RWPE1 (cell line): ENCODE measurements at regions not wholly inside any gene's neighbourhood (a gene's known extent, or its start where the extent isn't known, plus 50 kb on each side); places are given as distances from the start of the nearest gene placed in this dataset.

ENCODE experiments used
- CTCF ChIA-PET: fragments of 350-600 bp; sonication (Branson Sonifier 250); formaldehyde crosslinking; extraction: SDS; loops from one replicate; lab custom pipeline; 2021; lab: Yijun Ruan, JAX
- POLR2A ChIA-PET: fragments of 400-600 bp; formaldehyde crosslinking; extraction: SDS; loops from one replicate; lab custom pipeline; 2020; ENCODE audit warnings: antibody characterized with exemption; ENCODE audit not compliant: low non-redundant PET; lab: Yijun Ruan, JAX
- DNase-seq: peaks from one replicate; pipeline ENCODE4 v3.0.0; 2012; ENCODE audit warnings: low spot score
- H3K27ac ChIP-seq: fragments of 450-650 bp; 2 replicates; pipeline ENCODE4 v1.5.1; 2017
- TF ChIP-seq, protein P1 (sequence below): fragments of 450-650 bp; conservative IDR thresholded peaks from 2 replicates; pipeline ENCODE4 v1.5.1; 2017; ENCODE audit warnings: low read depth, mild to moderate bottlenecking

DNA sequence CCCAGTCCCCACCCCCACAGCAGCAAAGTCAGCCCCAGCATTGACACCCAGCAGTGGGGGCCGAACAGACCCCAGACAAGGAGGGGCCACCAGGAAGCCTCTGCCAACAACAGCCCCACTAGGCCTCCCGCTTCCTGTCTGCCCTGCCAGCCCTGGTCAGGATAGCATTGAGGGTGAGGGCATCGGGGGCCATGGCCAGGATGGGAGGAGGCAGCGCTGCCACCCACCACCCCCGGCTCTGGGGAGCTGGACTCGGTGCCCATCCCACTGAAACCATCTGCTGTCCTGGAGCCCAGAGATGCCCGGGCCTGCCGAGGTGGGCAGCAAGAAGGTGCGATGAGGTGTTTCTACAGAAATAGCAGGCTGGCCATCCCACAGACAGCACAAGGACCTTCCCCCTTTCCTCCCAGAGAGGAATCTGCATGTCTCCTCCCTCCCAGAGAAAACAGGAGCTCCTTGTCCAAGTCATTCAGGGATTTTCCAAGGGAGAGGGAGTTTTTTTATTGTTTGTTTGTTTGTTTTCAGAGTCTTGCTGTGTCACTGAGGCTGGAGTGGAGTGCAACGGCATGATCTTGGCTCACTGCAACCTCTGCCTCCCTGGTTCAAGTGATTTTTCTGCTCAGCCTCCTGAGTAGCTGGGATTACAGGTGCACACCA lies 62.1 kb upstream of the BHLHE23 start:
- ChIA-PET POLR2A (no interaction called here), CTCF (interaction anchor here (0.6 to 1.3 kb wide), 4 partner anchors 12 to 172 kb away, joined by 3 to 5 read pairs (median 3); no protein-coding TSS in a partner anchor)
- H3K27ac ChIP-seq, result no peak overlapping the region
- no peak for DNase-seq
- TF ChIP-seq, protein P1, sequence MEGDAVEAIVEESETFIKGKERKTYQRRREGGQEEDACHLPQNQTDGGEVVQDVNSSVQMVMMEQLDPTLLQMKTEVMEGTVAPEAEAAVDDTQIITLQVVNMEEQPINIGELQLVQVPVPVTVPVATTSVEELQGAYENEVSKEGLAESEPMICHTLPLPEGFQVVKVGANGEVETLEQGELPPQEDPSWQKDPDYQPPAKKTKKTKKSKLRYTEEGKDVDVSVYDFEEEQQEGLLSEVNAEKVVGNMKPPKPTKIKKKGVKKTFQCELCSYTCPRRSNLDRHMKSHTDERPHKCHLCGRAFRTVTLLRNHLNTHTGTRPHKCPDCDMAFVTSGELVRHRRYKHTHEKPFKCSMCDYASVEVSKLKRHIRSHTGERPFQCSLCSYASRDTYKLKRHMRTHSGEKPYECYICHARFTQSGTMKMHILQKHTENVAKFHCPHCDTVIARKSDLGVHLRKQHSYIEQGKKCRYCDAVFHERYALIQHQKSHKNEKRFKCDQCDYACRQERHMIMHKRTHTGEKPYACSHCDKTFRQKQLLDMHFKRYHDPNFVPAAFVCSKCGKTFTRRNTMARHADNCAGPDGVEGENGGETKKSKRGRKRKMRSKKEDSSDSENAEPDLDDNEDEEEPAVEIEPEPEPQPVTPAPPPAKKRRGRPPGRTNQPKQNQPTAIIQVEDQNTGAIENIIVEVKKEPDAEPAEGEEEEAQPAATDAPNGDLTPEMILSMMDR, result no peak

DNA sequence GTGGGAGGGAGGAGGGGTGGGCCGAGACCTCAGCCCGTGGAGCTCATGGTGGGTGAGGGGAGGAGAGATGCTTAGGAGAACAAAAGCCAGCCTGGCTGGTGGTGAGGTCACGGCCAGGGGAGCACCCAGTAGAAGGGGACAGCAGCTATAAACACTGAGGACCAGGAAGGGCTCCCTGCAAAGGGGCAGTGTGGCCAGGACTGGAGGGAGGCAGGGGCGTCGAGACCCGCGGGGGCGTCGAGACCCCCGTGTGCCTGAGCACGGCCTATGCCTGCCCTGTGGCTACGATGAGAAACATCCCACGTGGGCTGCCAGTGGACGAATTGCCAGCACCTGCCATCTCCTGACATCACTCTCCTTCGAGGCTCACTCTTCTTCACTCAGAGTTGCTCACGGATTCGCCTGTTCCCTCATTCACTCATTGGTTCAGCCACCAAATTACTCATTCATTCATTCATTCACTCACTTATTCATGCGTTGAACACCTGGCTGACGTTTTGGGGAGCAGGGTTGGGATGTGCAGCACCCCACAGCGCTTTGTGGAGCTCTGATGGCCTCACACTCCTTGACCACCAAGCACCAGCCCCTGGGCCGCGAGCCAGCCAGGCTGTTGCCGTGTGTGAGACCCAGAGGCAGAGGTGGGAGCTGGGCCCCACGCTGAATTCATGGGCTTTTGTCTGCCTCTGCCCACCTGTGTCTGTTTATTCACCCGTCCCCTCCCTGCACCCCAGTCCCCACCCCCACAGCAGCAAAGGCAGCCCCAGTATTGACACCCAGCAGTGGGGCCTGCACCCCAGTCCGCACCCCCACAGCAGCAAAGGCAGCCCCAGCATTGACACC lies 61.2 kb upstream of the BHLHE23 start:
- TF ChIP-seq, protein P1, result no peak
- ChIA-PET POLR2A (no interaction called here), CTCF (interaction anchor here (0.6 kb wide), 1 partner anchor 11 kb away, joined by 3 read pairs; no protein-coding TSS in a partner anchor)

DNA sequence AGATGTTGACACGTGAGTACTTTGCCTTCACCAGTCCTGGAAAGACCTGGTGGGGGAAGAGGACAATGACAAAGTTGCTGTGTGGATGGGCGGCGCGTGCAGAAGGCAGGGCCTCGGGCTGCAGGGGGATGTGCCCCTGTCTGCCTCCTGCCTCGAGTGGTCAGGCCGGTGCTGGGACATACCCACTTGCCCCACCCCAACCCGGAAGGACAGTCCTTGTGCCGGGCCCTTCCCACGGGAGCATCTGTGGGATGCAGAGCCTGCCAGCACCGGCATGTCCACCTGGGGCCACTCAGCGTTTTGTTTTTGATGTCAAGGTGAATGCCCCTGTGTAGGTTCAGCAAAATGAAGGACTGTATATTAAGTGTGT lies 60.5 kb upstream of the BHLHE23 start:
- no peak overlapping the region for H3K27ac ChIP-seq
- DNase-seq, result no peak
- ChIA-PET CTCF (interaction anchor here (0.7 kb wide), 1 partner anchor 242 kb away, joined by 8 read pairs; no protein-coding TSS in a partner anchor), POLR2A (no interaction called here)
- TF ChIP-seq, protein P1, result no peak

More for the DNA sequence above, 61.2 kb upstream of the BHLHE23 start:
- no peak for DNase-seq
- H3K27ac ChIP-seq, result no peak overlapping the region

DNA sequence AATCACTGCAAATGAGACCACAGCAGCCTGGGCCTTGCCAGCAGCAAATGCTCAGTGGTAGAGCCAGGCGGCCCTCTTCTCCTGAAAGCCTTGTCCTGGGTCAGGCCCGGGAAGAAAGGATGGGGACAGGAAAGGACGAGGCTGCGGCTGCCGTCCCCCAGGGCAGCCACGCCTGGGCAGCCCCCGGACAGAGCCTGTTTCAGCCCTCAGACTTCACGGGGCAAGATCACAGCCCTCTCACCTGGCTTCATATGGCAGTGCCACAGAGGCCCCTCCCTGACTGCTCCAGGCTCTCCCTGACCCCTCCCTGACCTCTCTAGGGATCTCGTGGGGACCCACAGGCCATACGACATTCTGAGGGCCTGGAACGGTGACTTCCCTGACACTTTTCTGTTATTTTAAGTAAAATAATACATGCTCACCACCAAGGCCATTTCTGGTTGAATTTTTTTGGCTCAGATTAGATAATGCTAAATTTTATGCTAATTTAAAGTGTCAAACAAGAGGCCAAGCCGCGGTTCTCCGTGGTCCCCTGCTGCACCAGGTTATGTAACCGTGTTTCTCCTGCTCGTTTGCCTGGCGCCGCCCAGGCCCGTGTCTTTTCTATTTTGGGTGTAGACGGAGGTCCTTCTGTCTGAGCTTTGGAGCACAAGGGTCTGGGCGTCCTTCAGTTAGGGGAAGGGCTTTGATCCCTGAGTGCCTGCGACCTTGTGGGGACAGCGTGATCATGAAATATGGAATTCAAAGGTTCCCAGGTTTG lies 59.9 kb upstream of the BHLHE23 start:
- ChIA-PET CTCF (interaction anchor here (0.7 kb wide), 1 partner anchor 243 kb away, joined by 8 read pairs; no protein-coding TSS in a partner anchor), POLR2A (no interaction called here)
- no peak overlapping the region for H3K27ac ChIP-seq
- TF ChIP-seq, protein P1, result no peak
- DNase-seq, result no peak

DNA sequence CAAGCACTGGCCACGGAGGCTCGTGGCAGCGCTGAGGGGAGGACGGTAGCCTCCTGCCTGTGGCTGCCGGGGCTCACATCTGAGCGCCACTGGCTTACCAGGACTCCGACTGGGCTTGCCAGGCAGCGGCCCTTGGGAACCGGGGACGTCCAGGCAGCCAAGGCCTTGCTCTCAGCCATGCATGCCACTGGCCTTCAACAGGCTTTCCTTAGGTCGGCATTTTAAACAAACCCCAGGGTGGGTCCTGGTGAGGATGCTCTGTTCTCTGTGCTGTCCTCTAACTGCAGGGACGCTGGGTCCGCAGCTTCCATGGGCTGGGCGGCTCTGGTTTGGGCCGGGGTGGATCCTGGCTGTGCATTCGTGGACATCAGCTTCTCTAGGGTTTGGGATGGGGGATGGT lies 59.1 kb upstream of the BHLHE23 start:
- no peak for DNase-seq
- ChIA-PET POLR2A (no interaction called here), CTCF (no interaction called here)
- no peak overlapping the region for H3K27ac ChIP-seq
- TF ChIP-seq, protein P1, result no peak
